ENCODE measurements at regions not wholly inside any gene's neighbourhood (a gene's known extent, or its start where the extent isn't known, plus 50 kb on each side); places are given as distances from the start of the nearest gene placed in this dataset.

- Histone ChIP-seq H3K27ac (ENCODE audit: extremely low read length, insufficient read depth, low read length) (no peak overlapping the region), H3K9ac (ENCODE audit: insufficient read depth, low read depth, low read length) (no peak overlapping the region), H3K79me2 (ENCODE audit: insufficient read depth, low read length) (no peaks in the 10 kb centered on the region), H3K9me3 (ENCODE audit: low read length) (0 out of 2 replicates have a peak, but pooled peaks cover 4% of the 10 kb centered on the region), H3K27me3 (ENCODE audit: control insufficient read depth in 1 of 2, insufficient read depth in 2 of 2, low read length in 2 of 2) (no peaks in the 10 kb centered on the region; a peak in 1 of 5 replicates), H3K4me3 (replicated peaks in 1 of 3; ENCODE audit: insufficient read depth in 1 of 3, low read depth in 2 of 3, low read length in 3 of 3) (no peak overlapping the region), H3K4me1 (ENCODE audit: insufficient read depth, low read length) (no peaks in the 10 kb centered on the region), H2AFZ (ENCODE audit: low read length) (no peak overlapping the region), H3K4me2 (ENCODE audit: low read depth, low read length) (no peak overlapping the region), H3K36me3 (replicated peaks in 1 of 2; ENCODE audit: control insufficient read depth in 1 of 2, insufficient read depth in 2 of 2, low read length in 2 of 2) (no peaks in the 10 kb centered on the region), H4K20me1 (ENCODE audit: insufficient read depth, low read length) (no peaks in the 10 kb centered on the region)
- BruUV-seq (replicated peaks), result no TSS peak
- ChIA-PET CTCF (ENCODE audit: low intra/inter-chr PET ratio, low total read pairs) (no interaction called here), POLR2A (no interaction called here)
- 25% methylated on average over 6 of the region's 6 CpGs for WGBS (ENCODE audit: low lambda C conversion rate)
- TF ChIP-seq ZNF75D (CRISPR knock-in tag; IDR thresholded peaks at IDR 0.05; ENCODE audit: borderline replicate concordance), result no peak
- no peak for TF ChIP-seq ZNF501 (CRISPR knock-in tag; IDR thresholded peaks at IDR 0.05)
- no peak for TF ChIP-seq JDP2 (CRISPR knock-in tag; IDR thresholded peaks at IDR 0.05; ENCODE audit: borderline replicate concordance)
- no peak for TF ChIP-seq ZNF138 (CRISPR knock-in tag; IDR thresholded peaks at IDR 0.05; ENCODE audit: low read depth)
- no peak for TF ChIP-seq HIVEP1 (CRISPR knock-in tag; IDR thresholded peaks at IDR 0.05)
- TF ChIP-seq ZSCAN25 (CRISPR knock-in tag; IDR thresholded peaks at IDR 0.05), result no peak
- TF ChIP-seq, protein P1, sequence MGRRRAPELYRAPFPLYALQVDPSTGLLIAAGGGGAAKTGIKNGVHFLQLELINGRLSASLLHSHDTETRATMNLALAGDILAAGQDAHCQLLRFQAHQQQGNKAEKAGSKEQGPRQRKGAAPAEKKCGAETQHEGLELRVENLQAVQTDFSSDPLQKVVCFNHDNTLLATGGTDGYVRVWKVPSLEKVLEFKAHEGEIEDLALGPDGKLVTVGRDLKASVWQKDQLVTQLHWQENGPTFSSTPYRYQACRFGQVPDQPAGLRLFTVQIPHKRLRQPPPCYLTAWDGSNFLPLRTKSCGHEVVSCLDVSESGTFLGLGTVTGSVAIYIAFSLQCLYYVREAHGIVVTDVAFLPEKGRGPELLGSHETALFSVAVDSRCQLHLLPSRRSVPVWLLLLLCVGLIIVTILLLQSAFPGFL (CRISPR knock-in tag; IDR thresholded peaks at IDR 0.05), result no peak
- no peak for TF ChIP-seq ZNF512 (CRISPR knock-in tag; IDR thresholded peaks at IDR 0.05)
- TF ChIP-seq MEIS1 (CRISPR knock-in tag; IDR thresholded peaks at IDR 0.05; ENCODE audit: borderline replicate concordance), result no peak
- no peak for TF ChIP-seq KLF11 (CRISPR knock-in tag; IDR thresholded peaks at IDR 0.05)
- no peak for TF ChIP-seq BORCS8-MEF2B (CRISPR knock-in tag; IDR thresholded peaks at IDR 0.05)
- TF ChIP-seq, protein P2, sequence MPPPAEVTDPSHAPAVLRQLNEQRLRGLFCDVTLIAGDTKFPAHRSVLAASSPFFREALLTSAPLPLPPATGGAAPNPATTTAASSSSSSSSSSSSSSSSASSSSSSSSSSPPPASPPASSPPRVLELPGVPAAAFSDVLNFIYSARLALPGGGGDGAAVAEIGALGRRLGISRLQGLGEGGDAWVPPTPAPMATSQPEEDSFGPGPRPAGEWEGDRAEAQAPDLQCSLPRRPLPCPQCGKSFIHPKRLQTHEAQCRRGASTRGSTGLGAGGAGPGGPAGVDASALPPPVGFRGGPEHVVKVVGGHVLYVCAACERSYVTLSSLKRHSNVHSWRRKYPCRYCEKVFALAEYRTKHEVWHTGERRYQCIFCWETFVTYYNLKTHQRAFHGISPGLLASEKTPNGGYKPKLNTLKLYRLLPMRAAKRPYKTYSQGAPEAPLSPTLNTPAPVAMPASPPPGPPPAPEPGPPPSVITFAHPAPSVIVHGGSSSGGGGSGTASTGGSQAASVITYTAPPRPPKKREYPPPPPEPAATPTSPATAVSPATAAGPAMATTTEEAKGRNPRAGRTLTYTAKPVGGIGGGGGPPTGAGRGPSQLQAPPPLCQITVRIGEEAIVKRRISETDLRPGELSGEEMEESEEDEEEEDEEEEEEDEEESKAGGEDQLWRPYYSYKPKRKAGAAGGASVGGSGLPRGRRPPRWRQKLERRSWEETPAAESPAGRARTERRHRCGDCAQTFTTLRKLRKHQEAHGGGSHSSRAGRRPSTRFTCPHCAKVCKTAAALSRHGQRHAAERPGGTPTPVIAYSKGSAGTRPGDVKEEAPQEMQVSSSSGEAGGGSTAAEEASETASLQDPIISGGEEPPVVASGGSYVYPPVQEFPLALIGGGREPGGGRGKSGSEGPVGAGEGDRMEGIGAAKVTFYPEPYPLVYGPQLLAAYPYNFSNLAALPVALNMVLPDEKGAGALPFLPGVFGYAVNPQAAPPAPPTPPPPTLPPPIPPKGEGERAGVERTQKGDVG (CRISPR knock-in tag; IDR thresholded peaks at IDR 0.05; ENCODE audit: borderline replicate concordance), result no peak
- TF ChIP-seq ZNF674 (CRISPR knock-in tag; IDR thresholded peaks at IDR 0.05; ENCODE audit: low read depth), result no peak
- in situ Hi-C loops (cut with HindIII; ENCODE audit: extremely low pct_ligation_motif_present, low pct_unique_long_range_greater_than_20kb) (no loop called here), intact Hi-C loops (cut with micrococcal nuclease; ENCODE audit: unreplicated experiment) (no loop called here)
- no peak for ATAC-seq
- no peak for DNase-seq (ENCODE audit: low spot score)
- FAIRE-seq, result no peak
These were observed 159.6 kb upstream of the GADL1 start for GRCh38 chr3:31054032-31054431.

All from HepG2 (cell line).